ENCODE measurements at regions not wholly inside any gene's neighbourhood (a gene's known extent, or its start where the extent isn't known, plus 50 kb on each side); places are given as distances from the start of the nearest gene placed in this dataset.

DNA sequence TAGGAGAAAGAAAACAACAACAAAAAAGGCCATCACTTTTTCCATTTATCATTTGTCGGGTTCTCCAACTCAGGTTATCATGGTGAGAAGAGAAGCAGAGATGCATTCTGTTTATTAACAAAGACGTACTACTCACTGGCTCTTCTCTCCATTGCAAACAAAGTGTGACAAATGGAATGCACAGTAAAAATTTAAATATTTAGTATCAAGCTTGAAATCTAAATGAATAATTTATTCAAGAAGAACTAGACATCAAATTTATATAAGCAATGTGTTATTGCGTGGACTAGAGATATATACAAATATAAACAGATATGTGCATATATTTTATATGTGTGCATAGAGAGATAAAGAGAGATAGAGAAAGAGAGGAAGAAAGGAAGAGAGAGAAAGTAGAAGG, 236.5 kb downstream of the DSEL start (continued):
- TF ChIP-seq, protein P1, sequence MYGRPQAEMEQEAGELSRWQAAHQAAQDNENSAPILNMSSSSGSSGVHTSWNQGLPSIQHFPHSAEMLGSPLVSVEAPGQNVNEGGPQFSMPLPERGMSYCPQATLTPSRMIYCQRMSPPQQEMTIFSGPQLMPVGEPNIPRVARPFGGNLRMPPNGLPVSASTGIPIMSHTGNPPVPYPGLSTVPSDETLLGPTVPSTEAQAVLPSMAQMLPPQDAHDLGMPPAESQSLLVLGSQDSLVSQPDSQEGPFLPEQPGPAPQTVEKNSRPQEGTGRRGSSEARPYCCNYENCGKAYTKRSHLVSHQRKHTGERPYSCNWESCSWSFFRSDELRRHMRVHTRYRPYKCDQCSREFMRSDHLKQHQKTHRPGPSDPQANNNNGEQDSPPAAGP (tag by site-specific recombination; IDR thresholded peaks at IDR 0.05), result no peak
- TF ChIP-seq ZNF174 (tag by site-specific recombination; IDR thresholded peaks at IDR 0.05) (no peak), ZNF544 (tag by site-specific recombination; IDR thresholded peaks at IDR 0.05) (no peak)
- TF ChIP-seq, protein P2, sequence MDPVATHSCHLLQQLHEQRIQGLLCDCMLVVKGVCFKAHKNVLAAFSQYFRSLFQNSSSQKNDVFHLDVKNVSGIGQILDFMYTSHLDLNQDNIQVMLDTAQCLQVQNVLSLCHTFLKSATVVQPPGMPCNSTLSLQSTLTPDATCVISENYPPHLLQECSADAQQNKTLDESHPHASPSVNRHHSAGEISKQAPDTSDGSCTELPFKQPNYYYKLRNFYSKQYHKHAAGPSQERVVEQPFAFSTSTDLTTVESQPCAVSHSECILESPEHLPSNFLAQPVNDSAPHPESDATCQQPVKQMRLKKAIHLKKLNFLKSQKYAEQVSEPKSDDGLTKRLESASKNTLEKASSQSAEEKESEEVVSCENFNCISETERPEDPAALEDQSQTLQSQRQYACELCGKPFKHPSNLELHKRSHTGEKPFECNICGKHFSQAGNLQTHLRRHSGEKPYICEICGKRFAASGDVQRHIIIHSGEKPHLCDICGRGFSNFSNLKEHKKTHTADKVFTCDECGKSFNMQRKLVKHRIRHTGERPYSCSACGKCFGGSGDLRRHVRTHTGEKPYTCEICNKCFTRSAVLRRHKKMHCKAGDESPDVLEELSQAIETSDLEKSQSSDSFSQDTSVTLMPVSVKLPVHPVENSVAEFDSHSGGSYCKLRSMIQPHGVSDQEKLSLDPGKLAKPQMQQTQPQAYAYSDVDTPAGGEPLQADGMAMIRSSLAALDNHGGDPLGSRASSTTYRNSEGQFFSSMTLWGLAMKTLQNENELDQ (tag by site-specific recombination; IDR thresholded peaks at IDR 0.05; ENCODE audit: low read depth), result no peak

GRCh38 chr18:67278984-67279383, 237.5 kb downstream of the DSEL start:
- CTCF ChIA-PET, result interaction anchor here (1.5 kb wide), 1 partner anchor 237 kb away, joined by 4 read pairs; no protein-coding TSS in a partner anchor
- no peak overlapping the region for H3K27ac ChIP-seq (ENCODE audit: extremely low read depth, low read depth, low read length)
- TF ChIP-seq ZNF155 (tag by site-specific recombination; IDR thresholded peaks at IDR 0.05) (no peak), BCL6B (tag by site-specific recombination; IDR thresholded peaks at IDR 0.05) (no peak), ZNF670 (tag by site-specific recombination; IDR thresholded peaks at IDR 0.05; ENCODE audit: low read depth) (no peak), ZNF426 (tag by site-specific recombination; IDR thresholded peaks at IDR 0.05) (no peak), ZEB2 (tag by site-specific recombination; IDR thresholded peaks at IDR 0.05) (no peak), ZNF10 (tag by site-specific recombination; IDR thresholded peaks at IDR 0.05) (no peak), SP2 (tag by site-specific recombination; IDR thresholded peaks at IDR 0.05) (no peak), GLIS1 (tag by site-specific recombination; IDR thresholded peaks at IDR 0.05) (no peak), ZNF324 (tag by site-specific recombination; IDR thresholded peaks at IDR 0.05) (no peak), ZNF140 (tag by site-specific recombination; IDR thresholded peaks at IDR 0.05) (no peak), GLI4 (tag by site-specific recombination; IDR thresholded peaks at IDR 0.05) (no peak), ZNF777 (tag by site-specific recombination; IDR thresholded peaks at IDR 0.05; ENCODE audit: borderline replicate concordance) (no peak), ZNF585B (tag by site-specific recombination; IDR thresholded peaks at IDR 0.05) (no peak), TSHZ1 (tag by site-specific recombination; IDR thresholded peaks at IDR 0.05; ENCODE audit: borderline replicate concordance) (no peak)
- TF ChIP-seq, protein P3, sequence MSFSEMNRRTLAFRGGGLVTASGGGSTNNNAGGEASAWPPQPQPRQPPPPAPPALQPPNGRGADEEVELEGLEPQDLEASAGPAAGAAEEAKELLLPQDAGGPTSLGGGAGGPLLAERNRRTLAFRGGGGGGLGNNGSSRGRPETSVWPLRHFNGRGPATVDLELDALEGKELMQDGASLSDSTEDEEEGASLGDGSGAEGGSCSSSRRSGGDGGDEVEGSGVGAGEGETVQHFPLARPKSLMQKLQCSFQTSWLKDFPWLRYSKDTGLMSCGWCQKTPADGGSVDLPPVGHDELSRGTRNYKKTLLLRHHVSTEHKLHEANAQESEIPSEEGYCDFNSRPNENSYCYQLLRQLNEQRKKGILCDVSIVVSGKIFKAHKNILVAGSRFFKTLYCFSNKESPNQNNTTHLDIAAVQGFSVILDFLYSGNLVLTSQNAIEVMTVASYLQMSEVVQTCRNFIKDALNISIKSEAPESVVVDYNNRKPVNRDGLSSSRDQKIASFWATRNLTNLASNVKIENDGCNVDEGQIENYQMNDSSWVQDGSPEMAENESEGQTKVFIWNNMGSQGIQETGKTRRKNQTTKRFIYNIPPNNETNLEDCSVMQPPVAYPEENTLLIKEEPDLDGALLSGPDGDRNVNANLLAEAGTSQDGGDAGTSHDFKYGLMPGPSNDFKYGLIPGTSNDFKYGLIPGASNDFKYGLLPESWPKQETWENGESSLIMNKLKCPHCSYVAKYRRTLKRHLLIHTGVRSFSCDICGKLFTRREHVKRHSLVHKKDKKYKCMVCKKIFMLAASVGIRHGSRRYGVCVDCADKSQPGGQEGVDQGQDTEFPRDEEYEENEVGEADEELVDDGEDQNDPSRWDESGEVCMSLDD (tag by site-specific recombination; IDR thresholded peaks at IDR 0.05), result no peak
- TF ChIP-seq, protein P4, sequence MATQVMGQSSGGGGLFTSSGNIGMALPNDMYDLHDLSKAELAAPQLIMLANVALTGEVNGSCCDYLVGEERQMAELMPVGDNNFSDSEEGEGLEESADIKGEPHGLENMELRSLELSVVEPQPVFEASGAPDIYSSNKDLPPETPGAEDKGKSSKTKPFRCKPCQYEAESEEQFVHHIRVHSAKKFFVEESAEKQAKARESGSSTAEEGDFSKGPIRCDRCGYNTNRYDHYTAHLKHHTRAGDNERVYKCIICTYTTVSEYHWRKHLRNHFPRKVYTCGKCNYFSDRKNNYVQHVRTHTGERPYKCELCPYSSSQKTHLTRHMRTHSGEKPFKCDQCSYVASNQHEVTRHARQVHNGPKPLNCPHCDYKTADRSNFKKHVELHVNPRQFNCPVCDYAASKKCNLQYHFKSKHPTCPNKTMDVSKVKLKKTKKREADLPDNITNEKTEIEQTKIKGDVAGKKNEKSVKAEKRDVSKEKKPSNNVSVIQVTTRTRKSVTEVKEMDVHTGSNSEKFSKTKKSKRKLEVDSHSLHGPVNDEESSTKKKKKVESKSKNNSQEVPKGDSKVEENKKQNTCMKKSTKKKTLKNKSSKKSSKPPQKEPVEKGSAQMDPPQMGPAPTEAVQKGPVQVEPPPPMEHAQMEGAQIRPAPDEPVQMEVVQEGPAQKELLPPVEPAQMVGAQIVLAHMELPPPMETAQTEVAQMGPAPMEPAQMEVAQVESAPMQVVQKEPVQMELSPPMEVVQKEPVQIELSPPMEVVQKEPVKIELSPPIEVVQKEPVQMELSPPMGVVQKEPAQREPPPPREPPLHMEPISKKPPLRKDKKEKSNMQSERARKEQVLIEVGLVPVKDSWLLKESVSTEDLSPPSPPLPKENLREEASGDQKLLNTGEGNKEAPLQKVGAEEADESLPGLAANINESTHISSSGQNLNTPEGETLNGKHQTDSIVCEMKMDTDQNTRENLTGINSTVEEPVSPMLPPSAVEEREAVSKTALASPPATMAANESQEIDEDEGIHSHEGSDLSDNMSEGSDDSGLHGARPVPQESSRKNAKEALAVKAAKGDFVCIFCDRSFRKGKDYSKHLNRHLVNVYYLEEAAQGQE (tag by site-specific recombination; IDR thresholded peaks at IDR 0.05), result no peak
- TF ChIP-seq, protein P5, sequence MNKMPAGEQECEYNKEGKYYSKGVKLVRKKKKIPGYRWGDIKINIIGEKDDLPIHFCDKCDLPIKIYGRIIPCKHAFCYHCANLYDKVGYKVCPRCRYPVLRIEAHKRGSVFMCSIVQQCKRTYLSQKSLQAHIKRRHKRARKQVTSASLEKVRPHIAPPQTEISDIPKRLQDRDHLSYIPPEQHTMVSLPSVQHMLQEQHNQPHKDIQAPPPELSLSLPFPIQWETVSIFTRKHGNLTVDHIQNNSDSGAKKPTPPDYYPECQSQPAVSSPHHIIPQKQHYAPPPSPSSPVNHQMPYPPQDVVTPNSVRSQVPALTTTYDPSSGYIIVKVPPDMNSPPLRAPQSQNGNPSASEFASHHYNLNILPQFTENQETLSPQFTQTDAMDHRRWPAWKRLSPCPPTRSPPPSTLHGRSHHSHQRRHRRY (tag by site-specific recombination; IDR thresholded peaks at IDR 0.05), result no peak
- no peaks in the 10 kb centered on the region for H3K4me1 ChIP-seq (ENCODE audit: control insufficient read depth, insufficient read depth, low read length)
- POLR2A ChIA-PET, result no interaction called here
- no peaks in the 10 kb centered on the region for H3K36me3 ChIP-seq (ENCODE audit: control insufficient read depth in 2 of 2, insufficient read depth in 1 of 2, low read length in 2 of 2)
- no peak overlapping the region for H3K4me3 ChIP-seq (ENCODE audit: low read depth, low read length)
- H3K9me3 ChIP-seq (ENCODE audit: control insufficient read depth, insufficient read depth, low read depth, low read length), result no peaks in the 10 kb centered on the region
